HG02798 (cell line): ENCODE measurements at regions not wholly inside any gene's neighbourhood (a gene's known extent, or its start where the extent isn't known, plus 50 kb on each side); places are given as distances from the start of the nearest gene placed in this dataset.

Experiments used
- ATAC-seq: cut with Tn5 transposase; IDR thresholded peaks from one replicate; pipeline ENCODE4 v1.9.1; 2021; ENCODE audit warnings: mild to moderate bottlenecking; ENCODE audit not compliant: unreplicated experiment, poor library complexity

DNA sequence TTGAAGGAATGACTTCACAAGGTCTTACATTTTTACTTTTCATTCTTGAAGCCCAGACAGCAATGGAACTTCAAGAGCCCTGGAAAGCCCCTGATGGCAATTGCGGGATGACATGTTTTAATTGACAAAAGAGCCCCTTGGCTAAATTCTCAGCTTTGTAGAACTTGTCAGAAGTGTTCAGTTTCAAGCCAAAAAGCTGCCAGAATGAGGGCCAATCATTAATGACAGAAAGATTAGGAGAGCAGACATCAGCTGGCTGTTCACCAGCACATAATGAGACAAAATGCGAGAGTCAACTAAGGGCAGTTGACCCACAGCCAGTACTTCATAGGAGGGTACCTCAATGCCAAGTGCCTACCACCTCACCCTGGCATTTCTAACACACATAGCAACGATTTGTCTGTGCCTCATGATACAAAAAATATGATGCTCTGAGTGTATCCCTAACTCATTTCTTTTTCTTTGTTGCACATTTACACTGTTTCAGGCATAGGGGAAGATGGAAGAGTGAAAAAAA, 243.1 kb downstream of the MYLK4 start:
- no peak for ATAC-seq

DNA sequence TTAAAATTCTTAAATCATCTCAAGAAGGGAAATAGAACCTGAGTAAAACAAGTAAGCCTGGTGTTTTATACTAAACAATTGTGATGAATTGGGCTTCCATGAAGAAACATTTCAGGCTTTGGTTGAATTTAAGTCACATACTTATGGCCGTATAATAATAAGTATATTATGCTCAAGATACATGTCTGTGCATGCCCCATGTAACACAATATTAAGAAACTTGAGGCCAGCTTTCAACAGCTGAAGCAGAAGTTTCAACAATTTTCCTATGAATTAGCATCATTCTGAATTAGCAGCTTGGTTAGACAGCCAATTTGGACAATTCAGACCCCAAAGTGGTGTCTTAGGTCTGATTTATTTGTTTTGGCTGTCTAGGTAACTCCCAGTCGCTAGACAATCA, 243.7 kb downstream of the MYLK4 start:
- ATAC-seq = no peak

DNA sequence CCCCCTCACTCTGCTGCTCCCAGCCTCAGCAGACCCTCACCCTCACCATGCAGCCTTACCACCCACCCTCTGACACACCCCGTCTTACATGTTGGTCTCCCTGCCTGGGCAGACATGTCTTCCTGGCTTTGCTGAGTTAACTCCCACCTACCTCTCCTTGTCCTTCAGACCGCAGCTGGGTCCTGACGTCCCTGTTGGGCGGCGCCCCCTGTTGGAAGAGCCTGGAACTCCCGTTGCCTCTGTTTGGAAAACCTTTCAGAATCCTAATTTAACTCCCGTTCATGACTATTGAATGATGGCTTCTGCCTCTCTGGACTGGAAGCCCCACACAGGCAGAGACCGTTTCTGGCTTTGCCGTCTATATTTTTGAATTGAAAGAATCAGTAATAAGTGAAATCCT, 245.1 kb downstream of the MYLK4 start:
- no peak for ATAC-seq

DNA sequence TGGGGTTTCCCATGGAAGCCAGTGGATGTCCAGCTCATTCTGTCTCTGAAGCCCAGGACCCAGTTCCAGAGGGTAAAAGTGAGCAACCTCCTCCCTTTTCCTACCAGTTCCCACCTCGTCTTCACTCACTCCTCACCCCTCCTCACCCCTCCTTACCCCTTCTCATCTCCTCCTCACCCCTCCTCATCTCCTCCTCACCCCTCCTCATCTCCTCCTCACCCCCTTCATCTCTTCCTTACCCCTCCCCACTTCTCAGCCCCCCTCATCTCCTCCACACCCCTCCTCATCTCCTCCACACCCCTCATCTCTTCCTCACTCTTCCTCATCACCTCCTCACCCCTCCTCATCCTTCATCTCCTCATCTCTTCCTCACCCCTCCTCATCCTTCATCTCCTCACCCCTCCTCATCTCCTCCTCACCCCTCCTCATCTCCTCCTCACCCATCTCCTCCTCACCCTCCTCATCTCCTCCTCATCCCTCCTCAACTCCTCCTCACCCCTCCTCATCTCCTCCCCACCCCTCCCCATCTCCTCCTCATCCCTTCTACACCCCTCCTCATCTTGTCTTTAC, 246.1 kb downstream of the MYLK4 start:
- no peak for ATAC-seq

DNA sequence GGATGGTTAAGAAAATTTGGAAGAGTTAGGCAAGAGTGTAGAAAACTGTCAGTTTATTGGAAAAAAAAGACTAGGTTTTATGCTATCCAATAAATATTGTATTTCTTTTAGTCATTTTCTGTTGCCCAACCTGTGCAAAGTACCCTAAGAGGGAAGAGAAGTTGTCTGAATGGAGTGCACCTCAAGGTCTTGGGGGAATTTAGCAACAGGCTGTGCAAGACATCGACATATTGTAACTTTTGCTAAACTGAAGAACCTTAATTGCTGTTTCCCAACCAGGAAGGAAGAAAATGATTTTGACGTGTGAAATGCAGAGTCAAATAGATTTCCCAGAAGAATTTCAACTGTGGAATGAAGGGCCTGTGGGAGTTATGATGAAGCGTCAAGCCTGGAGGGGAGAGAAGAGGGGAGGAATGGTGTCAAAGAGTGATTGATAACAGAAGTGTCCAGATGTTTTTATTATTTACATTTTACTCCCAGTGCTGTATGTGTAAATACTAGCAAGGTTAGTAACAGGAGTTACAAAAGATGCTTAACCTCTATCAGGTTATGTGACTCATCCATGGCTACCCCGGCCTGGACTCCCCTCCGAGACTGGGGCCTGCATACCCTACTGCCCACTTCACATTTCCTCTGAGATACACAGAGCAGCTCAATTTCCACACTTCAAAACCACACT, 246.8 kb downstream of the MYLK4 start:
- ATAC-seq = no peak

DNA sequence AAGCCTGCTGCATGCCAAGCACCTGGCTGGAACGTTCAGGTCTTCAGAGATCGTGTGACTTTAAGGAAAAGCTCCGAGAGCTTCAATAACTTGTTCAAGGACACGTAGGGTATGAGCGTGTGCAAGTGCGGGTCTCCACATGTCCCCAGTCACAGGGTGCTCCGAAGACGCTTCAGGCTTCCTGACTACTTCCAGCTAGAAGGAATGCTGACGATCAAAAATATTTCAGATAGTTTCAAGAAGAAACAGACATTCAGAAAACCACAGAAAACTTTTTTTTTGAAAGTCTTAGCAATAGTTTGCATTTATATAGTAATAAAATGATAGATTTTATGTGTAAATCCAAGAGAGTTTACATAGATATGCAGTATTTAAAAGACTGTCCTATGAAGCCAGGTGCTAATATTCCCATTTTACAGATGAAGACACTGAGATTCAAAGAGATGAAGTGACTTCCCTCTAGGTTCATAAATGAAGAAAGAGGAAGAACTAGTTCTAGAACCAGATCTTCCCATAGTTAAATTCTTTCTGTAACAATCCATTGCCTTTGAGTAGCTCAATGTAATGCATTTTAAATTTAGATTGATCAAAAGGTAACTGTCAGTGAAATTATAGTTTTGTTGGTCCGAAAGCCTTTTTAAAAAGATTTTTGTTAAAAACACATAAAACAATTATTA, 247.6 kb downstream of the MYLK4 start:
- ATAC-seq = no peak

DNA sequence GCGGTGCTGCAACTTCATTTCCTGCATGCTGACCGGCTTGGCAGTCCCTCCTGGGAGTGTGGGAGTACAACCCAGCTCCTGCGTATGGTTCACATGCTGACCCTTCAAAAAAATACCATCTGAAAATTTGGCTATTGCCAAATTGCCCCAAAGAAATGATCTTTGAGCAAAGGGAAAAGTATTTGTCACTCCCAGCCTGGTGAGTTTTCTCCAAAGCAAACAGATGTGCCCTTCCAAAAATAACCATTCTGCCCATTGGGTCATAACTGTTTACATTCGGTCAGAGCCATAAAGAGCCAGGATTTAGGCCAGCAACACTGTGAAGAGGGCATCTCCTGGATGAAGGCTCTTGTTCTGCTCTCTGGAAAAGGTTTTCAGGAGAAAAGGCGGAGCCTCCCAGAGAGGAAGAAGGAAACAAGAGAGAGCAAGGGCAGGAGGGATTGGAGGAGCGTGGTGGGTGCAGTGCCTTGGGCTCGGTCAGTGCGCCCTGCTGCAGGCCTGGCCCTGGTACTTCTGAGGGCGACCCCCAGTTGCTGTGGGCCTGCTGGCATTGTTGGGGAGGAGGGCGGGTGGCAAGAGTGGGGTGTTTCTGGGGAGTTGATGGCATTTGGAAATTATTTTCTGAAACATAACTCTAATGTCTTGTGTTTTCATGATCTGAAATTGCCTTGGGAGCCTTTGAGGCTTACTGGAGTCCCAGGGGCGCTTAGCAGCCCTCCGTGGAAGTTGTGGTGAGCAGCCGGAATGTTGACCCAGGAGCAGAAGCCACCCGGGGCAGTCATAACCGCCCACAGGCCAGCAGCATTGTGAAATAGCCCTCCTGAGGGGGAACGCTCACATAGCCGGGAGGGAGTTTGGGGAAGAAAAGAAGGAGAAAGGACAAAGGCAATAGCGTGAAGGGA, 248.4 kb downstream of the MYLK4 start:
- no peak for ATAC-seq

DNA sequence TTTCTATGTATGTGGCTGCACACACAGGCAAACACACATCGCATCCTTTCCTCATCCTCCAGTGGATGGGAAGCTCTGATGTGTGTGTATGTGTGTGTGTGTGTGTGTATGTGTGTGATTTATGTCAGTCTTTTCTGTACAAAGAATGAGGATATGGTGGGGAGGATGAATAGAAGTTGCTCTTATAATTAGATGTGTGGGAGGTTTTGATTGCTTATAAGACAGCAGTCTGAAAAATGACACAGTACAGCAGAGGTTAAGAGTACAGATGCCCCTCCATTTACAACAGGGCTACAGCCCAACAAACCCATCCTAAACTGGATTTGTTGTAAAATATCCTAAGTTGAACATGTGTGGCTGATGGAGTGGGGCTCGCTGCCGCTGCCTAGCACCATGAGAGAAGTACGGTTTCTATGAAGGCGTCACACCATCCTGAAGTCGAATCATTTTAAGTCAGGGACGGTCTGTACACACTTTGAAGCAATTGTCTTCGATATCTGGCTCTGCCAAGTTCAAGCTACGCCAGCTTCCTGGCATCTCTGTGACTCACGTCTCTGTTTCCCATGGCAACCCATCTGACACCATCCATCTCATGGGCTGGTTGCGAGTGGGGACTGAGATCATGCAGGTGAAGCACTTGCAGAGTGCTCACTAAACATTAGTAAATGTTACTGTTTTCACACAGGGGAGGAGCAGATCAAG, 252.6 kb downstream of the MYLK4 start:
- no peak for ATAC-seq

DNA sequence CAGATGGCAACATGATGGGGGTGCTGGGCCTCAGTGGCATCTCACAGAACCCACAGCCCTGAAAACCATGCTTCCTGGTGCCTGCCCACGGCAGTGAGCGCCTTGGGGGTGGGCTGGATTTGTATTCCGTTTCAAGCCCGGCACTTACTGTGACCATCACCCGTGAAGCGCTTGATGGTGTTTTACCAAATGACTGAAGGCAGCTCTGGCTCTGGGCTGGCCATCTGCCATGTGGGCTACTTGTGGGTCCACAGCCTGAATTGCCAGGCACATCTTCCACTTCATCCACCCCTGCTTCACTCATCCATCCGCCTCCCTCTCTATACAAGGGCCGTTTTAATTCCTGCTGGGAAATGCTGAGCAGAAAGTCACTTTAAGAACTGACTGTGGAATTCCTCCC, 250.9 kb upstream of the GMDS start:
- no peak for ATAC-seq

DNA sequence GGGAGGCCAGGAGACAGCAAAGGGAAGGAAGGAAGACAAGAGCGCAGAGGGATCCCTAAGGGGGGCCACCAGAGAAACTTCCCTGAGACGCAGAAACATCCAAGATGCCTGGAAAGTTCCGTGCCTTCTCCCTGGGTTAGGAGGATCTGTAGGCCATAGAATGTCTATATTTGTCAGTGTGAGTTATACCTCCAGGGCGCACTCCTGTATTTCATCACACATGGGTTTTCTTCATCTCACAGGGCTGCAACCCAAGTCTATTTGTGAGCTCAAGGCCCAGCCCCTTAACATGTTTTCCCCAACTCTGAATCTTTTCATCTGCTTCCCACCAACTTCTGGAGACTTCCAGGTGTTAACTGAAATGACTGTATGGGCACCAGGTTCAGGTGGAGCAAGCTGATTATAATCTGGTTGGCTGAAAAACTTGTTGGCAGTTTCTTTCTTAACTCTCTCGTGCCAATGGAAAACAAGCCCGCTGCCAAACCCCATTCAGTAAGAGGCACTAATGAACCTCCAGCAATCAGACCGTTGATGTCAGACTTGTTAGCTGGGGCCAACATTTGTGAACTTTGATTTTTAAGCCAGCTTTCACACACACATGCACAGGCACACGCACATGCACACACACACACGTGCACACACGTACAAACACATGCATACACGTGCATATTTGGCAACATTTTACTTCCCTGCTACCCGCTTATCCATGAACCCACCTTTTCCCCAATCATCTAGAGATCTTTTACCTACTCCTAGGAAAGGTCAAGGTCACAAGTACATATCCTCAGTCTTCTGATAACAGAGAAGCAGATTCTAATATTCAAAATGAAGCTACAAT, 247.5 kb upstream of the GMDS start:
- ATAC-seq = no peak

DNA sequence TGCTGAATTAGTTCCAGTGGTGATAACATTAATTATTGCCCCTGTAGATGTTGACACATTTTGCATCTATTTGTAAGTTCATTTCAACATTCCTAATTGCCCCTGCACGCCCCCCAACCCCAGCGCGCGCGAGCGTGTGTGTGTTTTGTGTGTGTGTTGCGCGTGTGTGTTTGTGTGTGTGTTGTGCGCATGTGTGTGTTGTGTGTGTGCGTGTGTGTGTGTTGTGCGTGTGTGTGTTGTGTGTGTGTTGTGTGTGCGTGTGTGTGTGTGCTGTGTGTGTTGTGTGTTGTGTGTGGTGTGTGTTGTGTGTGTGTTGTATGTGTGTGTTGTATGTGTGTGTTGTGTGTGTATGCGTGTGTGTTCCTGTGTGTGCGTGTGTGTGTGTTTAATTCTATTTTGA, 245.7 kb upstream of the GMDS start:
- no peak for ATAC-seq

DNA sequence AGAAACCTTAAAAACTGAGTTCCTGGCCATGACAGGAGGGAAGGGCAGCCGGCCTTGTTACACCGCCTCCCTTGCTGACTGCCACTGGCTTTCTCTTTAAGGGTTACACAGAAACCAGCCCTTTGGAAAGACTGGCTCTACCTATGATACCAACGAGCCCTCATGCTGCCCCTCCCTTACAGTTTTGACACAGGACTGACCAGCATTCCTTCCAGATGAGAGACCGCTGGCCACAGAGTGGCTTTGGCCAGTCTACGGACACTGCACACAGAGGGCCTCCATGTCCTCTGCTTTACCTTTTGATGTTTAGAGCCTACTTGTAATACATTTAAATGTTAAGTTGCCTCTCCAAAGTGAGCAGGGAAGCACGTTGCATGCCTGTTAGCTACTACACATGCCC, 243.2 kb upstream of the GMDS start:
- ATAC-seq = no peak

DNA sequence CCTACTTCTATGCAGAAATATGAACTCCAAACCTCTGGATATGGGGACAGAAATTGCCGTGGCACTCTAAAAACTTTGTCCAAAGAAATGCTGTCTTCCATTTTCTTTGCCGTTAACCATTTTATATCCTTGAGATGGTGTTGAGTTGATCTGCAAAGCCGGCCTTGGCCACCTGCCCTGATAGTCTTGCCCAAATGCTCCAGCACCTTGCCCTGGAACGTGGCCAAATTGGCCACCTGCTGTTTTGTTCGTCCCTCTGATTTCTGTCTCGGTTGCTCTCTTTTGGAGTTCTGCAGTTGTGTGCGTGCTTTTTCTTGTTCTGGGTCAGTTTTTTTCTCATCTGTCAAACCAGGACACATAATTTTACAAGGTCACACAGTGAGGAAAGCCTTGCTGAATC, 239.7 kb upstream of the GMDS start:
- no peak for ATAC-seq

DNA sequence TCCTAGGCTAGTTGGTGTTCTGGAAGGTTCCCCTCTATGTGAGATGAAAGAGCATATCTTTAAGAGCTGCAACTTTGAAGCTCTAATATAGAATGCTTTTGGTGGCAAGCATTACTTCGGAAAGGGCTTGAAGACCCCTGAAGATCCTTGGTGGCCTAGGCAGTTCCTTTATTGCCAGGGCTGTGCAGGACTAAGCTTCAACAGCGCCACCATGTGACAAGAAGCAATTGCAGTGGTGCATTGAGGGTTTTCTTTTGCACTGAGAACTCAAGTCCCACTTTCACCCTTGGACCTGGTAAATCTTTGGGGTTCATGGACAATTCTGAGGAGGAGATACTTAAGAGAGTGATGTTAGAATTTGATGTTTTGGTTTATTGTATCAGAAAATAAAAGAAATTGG, 237.4 kb upstream of the GMDS start:
- ATAC-seq = no peak

DNA sequence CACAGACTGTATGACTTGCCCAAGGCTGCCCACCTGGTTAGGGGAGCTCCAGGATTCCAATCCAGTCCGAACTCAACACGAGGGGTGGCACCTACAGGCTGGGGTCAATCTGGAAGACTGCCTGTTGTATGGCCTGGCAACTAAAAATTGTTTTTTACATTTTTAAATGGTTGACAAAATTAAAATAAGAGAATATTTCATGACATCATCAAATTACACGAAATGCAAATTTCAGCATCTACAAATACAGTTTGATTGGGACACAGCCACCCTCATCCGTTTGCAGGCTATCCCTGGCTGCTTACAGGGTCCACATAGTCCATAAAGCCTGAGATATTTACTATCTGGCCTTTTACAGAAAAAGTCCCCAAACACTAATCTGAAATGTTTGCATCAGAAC, 235.9 kb upstream of the GMDS start:
- ATAC-seq = no peak

DNA sequence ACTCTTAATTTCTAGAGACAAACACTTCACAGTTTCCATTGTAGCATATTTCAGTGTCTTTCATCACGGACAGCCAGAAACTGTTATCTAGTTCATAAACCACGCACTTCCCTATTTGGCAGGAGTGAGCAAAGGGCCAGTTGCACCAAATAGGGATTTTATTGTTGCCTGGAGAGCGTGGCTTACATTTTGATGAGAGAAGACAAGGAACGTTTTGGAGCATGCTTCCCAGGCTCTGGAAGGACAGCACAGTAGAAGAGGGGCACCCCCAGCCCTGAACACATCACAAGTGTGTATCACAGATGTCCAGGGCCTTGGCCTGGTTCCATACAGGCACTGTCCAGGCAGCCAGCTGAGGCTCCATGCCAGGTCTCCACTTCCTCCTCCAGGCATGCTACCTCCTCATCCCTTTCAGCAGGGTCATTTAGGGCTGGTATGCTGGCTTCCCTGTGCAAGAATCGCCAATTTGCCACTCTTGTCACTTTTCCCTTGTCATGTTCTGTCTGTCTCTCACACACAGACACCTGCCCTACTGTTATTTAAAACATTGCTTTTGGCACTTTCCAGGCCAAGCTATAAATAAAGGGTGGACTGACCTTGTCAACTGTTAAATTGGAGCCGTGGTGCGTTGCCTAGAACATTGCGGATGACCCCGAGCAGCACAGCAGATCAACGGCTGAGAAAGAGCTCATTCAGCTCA, 235.0 kb upstream of the GMDS start:
- no peak for ATAC-seq

DNA sequence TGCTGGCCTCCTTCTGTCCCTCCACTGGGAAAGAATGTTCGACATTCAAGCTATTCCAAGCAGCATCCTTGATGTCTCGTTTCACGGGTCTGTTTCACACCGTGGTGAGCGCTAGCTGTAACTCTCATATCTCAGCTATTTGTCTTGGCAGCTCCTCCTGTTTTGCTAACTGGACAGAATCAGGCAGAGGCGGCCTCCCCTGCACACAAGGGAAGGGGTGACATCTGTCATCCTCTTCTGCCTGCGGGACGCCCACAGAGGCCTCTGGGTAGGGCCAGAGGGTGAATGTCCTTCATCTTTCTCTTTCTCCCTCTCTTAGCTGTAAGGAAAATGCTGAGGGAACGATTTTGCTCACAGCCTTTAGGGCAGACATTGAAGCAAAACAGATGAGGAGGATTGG, 232.8 kb upstream of the GMDS start:
- ATAC-seq = no peak

DNA sequence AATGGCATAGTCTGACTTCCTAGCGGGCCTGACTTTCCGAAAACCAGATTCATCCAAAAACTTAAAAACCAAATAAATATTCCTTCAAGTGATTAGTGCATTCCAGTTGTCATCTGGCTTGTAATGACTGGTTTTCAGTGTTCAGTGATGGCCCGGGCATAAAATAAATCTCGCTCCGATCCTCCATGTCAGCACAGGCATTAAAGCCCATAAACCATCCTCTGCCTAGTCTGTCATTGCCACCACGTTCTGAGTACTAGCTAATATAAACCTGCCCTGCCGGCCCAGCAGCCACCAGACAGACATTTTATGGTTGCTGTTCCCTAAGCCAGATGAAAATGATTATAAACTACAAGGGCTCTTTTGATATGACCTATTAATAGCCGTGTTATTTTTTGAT, 232.3 kb upstream of the GMDS start:
- ATAC-seq = no peak

DNA sequence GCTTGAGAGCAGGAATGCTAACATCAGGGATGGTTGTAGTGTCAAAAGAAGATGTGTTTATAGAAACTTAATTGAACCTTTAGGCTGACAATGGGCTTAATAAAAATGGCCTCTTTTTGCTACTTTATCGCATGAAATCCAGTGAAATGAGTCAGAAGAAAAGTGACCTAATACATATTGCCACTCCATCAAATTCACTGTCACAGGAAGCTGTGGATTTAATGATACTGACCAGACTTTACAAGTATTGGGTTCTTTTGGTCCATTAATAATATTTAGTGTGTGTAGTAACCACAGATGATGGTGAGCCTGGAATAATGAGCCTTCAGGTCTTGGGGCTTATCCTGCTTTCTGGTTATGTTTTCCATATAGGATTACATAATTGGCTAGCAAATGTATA, 231.8 kb upstream of the GMDS start:
- no peak for ATAC-seq
